Central memory CD8-positive, alpha-beta T cell (primary cell): ENCODE measurements at regions not wholly inside any gene's neighbourhood (a gene's known extent, or its start where the extent isn't known, plus 50 kb on each side); places are given as distances from the start of the nearest gene placed in this dataset.
A peak's percentile ranks its signal among the peaks of the same experiment; 100 is the strongest.
"Not testable (repeated sequence)": the region's sequence is repeated elsewhere in the genome, so short reads cannot be mapped to it uniquely, and the experiment has no call there.

ENCODE experiments used
- ATAC-seq: fragments of 150-1000 bp; cut with Tn5 transposase; replicated peaks from 2 replicates; pipeline ENCODE4 v1.10.0; 2022; ENCODE audit warnings: mild to moderate bottlenecking, moderate FRiP score, moderate number of reproducible peaks; ENCODE audit not compliant: poor library complexity, severe bottlenecking; ENCODE audit errors: extremely low read depth
- DNase-seq, 2 donors: peaks; one replicate each; pipeline ENCODE4 v3.0.0; 2021; ENCODE audit warnings: low spot score in 2 of 2
- H3K27ac Mint-ChIP-seq: one replicate; pipeline ENCODE4 v1.8.0; 2022; ENCODE audit warnings: low read depth, mild to moderate bottlenecking, moderate library complexity, mixed read lengths
- H3K27me3 Mint-ChIP-seq: one replicate; pipeline ENCODE4 v1.8.0; 2022; ENCODE audit warnings: mixed read lengths
- H3K36me3 Mint-ChIP-seq: one replicate; pipeline ENCODE4 v1.8.0; 2022; ENCODE audit warnings: mild to moderate bottlenecking, moderate library complexity, mixed read lengths; ENCODE audit not compliant: insufficient read depth
- H3K4me1 Mint-ChIP-seq: one replicate; pipeline ENCODE4 v1.8.0; 2022; ENCODE audit warnings: mixed read lengths
- H3K4me3 Mint-ChIP-seq: one replicate; pipeline ENCODE4 v1.8.0; 2022; ENCODE audit warnings: mild to moderate bottlenecking, moderate library complexity, mixed read lengths
- H3K9me3 Mint-ChIP-seq: one replicate; pipeline ENCODE4 v1.8.0; 2022; ENCODE audit warnings: mixed read lengths

DNA sequence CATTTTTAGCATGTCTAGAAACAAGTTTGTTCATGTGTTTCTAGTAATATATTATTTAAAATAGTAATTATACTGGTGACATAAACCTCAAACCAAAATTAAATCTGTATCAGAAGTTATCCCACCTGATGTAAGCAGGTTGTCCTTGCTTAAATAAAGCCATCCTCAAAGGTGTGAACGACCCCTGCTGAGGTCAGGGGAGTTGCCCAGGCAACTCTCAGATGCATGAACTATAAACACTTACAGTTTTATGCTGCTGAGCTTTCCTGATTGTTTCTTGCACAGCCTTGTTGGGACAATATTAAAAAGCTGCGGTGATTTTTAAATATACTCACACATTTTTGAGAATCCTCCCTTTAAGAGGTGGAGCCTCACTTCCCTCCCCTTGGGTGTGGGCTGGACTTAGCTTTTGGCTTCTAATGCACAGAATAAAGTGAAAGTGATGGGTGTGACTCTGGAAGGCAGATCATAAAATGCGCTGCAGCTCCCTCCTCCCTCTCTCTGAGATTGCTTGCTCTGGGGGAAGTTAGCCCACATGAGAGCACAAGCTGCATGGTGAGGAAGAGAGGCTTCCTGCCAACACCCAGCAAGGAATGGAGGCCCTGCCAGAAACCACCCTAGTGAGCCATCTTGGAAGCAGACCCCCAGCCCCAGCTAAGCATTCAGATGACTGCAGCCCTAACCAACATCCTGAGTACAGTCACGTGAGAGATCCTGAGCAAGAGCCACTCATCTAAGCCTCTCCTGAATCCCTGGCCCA, 152.7 kb downstream of the SKIDA1 start:
- peak overlapping the region; percentile 29 for H3K4me3 Mint-ChIP-seq
- H3K27me3 Mint-ChIP-seq: peaks cover 8% of the 10 kb centered on the region
- DNase-seq (peak in 1 of 2 donors; percentile 12), ATAC-seq (peak; percentile 67)
- H3K4me1 Mint-ChIP-seq: peaks cover 5% of the 10 kb centered on the region
- H3K9me3 Mint-ChIP-seq: no peaks in the 10 kb centered on the region
- no peaks in the 10 kb centered on the region for H3K36me3 Mint-ChIP-seq
- H3K27ac Mint-ChIP-seq: no peak overlapping the region

GRCh38 chr10:21369697-21370096, 155.8 kb downstream of the SKIDA1 start:
- Mint-ChIP-seq H3K4me3 (no peak overlapping the region), H3K27ac (no peak overlapping the region), H3K9me3 (no peaks in the 10 kb centered on the region), H3K36me3 (no peaks in the 10 kb centered on the region), H3K27me3 (peaks cover 8% of the 10 kb centered on the region), H3K4me1 (peaks cover 5% of the 10 kb centered on the region)
- ATAC-seq (no peak), DNase-seq (no peak)

GRCh38 chr10:21368728-21369425, 156.6 kb downstream of the SKIDA1 start:
- no peak overlapping the region for H3K4me3 Mint-ChIP-seq
- DNase-seq (no peak), ATAC-seq (no peak)
- no peak overlapping the region for H3K27ac Mint-ChIP-seq
- H3K9me3 Mint-ChIP-seq: no peaks in the 10 kb centered on the region
- peaks cover 5% of the 10 kb centered on the region for H3K4me1 Mint-ChIP-seq
- H3K27me3 Mint-ChIP-seq: peaks cover 8% of the 10 kb centered on the region
- H3K36me3 Mint-ChIP-seq: no peaks in the 10 kb centered on the region

DNA sequence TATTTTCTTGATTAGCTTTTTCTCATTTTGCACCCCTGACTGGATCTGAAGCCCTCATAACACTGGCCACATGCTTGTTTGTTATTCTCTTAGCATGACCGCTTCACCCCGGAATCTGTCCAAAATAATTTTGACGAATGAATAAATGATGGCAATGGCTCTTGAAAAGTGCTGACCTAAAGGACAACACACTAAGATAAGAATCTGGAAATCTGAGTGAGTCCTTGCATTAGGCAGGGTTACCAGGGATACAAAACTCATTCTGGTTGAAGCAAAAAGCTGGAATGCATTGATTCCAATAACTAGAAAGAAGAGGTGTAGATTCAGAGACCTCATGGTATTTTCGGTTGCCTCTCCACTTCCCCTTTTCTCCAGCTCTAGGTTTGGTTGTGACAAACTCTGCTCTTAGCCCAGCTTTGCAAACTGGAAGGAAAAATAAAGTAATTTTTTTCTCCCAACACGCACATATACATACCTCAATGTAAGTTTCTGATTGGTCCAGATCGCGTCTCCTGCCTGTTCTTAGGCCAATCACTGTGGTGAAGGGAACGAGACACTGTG, 157.4 kb downstream of the SKIDA1 start:
- H3K9me3 Mint-ChIP-seq: no peaks in the 10 kb centered on the region
- DNase-seq (no peak), ATAC-seq (no peak)
- no peaks in the 10 kb centered on the region for H3K36me3 Mint-ChIP-seq
- H3K27me3 Mint-ChIP-seq: peaks cover 8% of the 10 kb centered on the region
- H3K27ac Mint-ChIP-seq: no peak overlapping the region
- H3K4me3 Mint-ChIP-seq: no peak overlapping the region
- H3K4me1 Mint-ChIP-seq: peaks cover 3% of the 10 kb centered on the region

DNA sequence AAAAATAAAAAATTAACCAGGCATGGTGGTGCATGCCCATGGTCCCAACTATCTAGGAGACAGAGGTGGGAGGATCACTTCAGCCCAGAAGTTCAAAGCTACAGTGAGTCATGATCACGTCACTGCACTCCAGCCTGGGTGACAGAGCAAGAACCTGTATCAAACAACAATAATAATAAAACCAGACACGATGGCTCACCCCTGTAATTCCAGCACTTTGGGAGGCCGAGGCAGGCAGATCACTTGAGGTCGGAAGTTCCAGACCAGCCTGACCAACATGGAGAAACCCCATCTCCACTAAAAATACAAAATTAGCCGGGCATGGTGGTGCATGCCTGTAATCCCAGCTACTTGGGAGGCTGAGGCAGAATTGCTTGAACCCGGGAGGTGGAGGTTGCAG, 159.4 kb downstream of the SKIDA1 start:
- not testable (repeated sequence) for H3K4me3 Mint-ChIP-seq, ATAC-seq, H3K27ac Mint-ChIP-seq, H3K4me1 Mint-ChIP-seq, DNase-seq, H3K36me3 Mint-ChIP-seq, H3K9me3 Mint-ChIP-seq, H3K27me3 Mint-ChIP-seq

DNA sequence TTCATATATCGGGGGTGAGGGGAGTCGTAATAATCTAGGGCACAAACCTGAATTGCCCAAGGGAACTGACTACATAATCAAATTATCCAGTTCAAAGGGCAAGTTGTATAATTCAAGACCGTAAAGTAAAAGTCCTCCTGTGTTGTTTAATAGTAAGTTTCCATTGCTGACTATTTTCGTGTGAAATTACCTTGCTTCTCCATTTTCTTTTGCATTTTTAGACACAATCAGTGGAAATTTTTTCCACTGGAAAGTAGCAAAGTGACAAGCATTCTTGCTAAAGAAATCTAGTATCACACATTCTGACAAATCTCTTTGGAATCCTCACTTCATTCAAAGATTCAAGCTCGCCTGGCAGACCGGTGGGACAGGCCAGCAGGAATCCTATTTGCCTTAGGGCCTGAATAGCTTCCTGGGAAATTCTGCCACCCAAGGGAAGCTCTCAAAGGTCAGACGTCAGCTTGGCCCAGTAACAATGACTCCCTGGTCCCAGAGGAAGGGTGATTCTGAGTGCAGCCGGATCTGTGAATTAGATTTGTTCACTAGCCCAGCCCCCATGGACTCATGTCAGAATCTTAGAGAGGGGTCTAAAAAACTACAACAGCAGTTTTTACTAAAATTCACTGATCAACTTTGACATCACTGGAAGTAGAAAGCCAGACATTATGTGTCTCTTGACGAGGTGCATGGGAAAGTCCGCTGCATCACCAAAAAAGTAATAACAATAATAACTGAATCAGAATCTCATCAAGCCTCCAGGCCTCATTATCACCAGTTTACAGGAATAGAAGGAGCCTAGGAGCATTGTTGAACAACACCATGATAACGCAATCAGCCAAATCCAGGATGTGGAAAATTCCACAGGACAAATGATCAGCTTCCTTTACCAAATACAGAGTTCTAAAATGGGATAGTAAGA, 161.0 kb downstream of the SKIDA1 start:
- Mint-ChIP-seq H3K36me3 (no peaks in the 10 kb centered on the region), H3K4me3 (no peak overlapping the region), H3K27me3 (peaks cover 7% of the 10 kb centered on the region), H3K9me3 (no peaks in the 10 kb centered on the region), H3K27ac (no peak overlapping the region), H3K4me1 (no peaks in the 10 kb centered on the region)
- ATAC-seq: no peak
- no peak for DNase-seq

DNA sequence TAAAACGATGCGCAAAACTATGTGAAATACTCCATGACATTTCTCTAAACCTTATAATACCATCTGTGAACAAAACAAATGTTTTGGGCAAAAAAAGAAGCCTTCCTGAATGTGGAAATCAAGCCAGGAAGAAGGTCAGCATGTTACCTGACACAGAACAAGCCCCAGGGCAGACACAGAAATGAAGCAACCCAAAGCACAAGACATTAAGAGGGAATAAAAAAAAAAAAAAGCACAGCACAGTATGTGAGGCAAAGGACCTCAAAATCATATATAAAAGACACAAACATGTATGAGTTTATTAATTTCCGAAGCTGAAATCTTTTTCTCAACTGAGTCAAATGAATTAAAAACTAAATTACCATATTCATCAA, 161.8 kb downstream of the SKIDA1 start:
- Mint-ChIP-seq H3K4me1 (no peaks in the 10 kb centered on the region), H3K4me3 (no peak overlapping the region), H3K9me3 (no peaks in the 10 kb centered on the region), H3K27me3 (no peaks in the 10 kb centered on the region), H3K27ac (no peak overlapping the region), H3K36me3 (no peaks in the 10 kb centered on the region)
- no peak for ATAC-seq
- DNase-seq: no peak

GRCh38 chr10:21363092-21363730, 162.3 kb downstream of the SKIDA1 start:
- H3K36me3 Mint-ChIP-seq: no peaks in the 10 kb centered on the region
- no peak overlapping the region for H3K4me3 Mint-ChIP-seq
- no peaks in the 10 kb centered on the region for H3K9me3 Mint-ChIP-seq
- no peaks in the 10 kb centered on the region for H3K4me1 Mint-ChIP-seq
- H3K27me3 Mint-ChIP-seq: no peaks in the 10 kb centered on the region
- no peak for ATAC-seq
- no peak overlapping the region for H3K27ac Mint-ChIP-seq
- no peak for DNase-seq

DNA sequence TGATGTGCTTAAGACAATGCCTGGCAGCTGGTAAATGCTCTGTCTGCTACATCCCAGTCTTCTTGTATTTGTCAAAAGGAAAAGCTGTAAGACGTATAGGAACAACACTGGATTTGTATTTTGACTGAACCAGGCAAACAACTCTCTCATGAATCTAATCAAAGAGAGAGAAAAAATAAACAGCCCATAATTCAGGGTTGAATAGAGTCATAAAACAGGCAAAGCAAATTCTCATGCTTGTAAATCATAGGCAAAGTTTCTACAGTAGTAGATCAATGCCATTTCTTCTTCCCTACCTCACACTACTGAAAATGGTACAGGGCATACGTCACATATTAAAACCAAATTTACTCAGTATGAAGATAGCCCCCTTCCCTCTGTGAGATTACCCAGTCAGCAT, 166.3 kb downstream of the SKIDA1 start:
- Mint-ChIP-seq H3K4me1 (no peaks in the 10 kb centered on the region), H3K4me3 (no peak overlapping the region), H3K36me3 (no peaks in the 10 kb centered on the region), H3K9me3 (no peaks in the 10 kb centered on the region), H3K27me3 (peaks cover 20% of the 10 kb centered on the region), H3K27ac (no peak overlapping the region)
- ATAC-seq: no peak
- DNase-seq: no peak

DNA sequence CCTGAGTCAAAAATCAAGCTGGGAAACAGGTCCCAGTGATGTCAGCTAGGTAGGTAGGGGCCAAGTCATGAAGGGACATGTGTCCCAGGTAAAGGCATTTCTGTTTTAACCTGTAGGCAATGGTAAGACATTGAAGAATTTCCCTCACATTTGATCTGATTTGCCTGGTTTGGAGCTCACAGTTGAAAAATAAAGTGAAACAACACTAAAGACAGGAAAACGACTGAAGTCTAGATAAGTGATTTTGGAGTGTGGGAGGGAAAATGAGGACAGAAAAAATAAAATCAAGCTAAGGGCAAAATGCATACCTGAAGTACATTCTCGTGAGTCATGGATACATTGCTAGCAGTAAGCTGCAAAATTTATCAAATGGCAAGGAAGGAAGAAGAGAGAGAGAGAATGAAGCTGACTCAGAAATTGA, 169.9 kb downstream of the SKIDA1 start:
- H3K9me3 Mint-ChIP-seq: no peaks in the 10 kb centered on the region
- ATAC-seq (no peak), DNase-seq (no peak)
- H3K27me3 Mint-ChIP-seq: peaks cover 20% of the 10 kb centered on the region
- no peak overlapping the region for H3K27ac Mint-ChIP-seq
- H3K4me3 Mint-ChIP-seq: no peak overlapping the region
- H3K36me3 Mint-ChIP-seq: no peaks in the 10 kb centered on the region
- no peaks in the 10 kb centered on the region for H3K4me1 Mint-ChIP-seq

- Mint-ChIP-seq H3K27ac (no peak overlapping the region), H3K4me1 (no peaks in the 10 kb centered on the region), H3K4me3 (no peak overlapping the region), H3K9me3 (no peaks in the 10 kb centered on the region), H3K27me3 (peaks cover 28% of the 10 kb centered on the region), H3K36me3 (no peaks in the 10 kb centered on the region)
- ATAC-seq (no peak), DNase-seq (no peak)
Measured at GRCh38 chr10:21352886-21353285, 172.6 kb downstream of the SKIDA1 start.

GRCh38 chr10:21351594-21351993, 173.9 kb downstream of the SKIDA1 start:
- H3K27me3 Mint-ChIP-seq: peaks cover 40% of the 10 kb centered on the region
- H3K36me3 Mint-ChIP-seq, ATAC-seq, DNase-seq, H3K27ac Mint-ChIP-seq, H3K4me1 Mint-ChIP-seq, H3K9me3 Mint-ChIP-seq, H3K4me3 Mint-ChIP-seq: not testable (repeated sequence)
